ENCODE measurements at regions not wholly inside any gene's neighbourhood (a gene's known extent, or its start where the extent isn't known, plus 50 kb on each side); places are given as distances from the start of the nearest gene placed in this dataset.
"Not testable (repeated sequence)": the region's sequence is repeated elsewhere in the genome, so short reads cannot be mapped to it uniquely, and the experiment has no call there.

DNA sequence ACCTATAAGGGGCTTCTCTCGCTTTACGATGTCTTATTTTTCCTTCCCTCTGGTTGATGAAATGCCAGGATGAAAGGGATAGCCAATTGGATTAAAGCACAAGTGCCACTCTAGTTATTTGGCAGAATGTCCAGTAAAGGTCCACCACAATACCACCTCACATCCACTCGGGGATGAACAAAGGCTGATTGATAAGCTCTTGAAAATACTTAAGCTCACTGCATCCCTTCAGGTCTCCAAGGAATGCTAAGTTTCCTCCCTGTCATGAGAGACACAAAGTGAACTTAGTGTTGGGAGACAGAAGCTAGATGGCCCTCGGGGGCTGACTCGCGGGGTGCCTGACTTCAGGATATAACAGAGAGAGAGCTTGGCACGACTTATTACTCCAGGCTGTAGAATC lies 185.9 kb upstream of the ZNF644 start:
- not testable (repeated sequence) for DNase-seq (ENCODE audit: low read depth)

DNA sequence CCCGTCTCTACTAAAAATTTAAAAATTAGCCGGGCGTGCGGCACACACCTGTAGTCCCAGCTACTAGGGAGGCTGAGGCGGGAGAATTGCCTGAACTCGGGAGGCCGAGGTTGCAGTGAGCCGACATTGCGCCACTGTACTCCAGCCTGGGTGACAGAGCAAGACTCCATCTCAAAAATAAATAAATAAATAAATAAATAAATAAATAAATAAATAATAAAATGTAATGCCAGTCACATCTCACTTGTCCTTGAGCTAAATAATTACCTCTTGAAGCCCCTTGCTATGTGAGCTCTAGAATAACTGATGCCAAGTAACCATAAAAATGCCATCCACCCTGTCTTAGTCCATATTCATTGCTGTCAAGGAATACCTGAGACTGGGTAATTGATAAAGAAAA lies 182.3 kb upstream of the ZNF644 start:
- not testable (repeated sequence) for DNase-seq (ENCODE audit: low read depth)

DNA sequence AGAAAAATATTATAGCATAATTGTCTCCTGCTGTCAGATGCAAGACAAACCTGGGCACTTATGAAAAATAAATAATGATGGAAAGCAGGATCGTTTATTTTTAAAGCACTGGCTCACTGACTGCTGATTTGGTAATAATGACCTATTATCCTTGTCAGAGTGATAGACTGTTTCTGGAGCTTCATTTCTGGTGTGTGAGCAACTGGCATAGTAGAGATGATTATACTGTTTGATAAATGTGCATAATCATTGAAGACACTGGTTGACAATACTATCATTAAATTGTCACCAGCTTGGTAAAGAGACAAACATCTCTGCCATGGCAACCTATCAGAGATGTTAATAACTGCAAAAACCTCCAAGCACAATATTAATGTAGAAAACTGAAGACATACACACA lies 179.9 kb upstream of the ZNF644 start:
- no peak for DNase-seq (ENCODE audit: low read depth)

DNA sequence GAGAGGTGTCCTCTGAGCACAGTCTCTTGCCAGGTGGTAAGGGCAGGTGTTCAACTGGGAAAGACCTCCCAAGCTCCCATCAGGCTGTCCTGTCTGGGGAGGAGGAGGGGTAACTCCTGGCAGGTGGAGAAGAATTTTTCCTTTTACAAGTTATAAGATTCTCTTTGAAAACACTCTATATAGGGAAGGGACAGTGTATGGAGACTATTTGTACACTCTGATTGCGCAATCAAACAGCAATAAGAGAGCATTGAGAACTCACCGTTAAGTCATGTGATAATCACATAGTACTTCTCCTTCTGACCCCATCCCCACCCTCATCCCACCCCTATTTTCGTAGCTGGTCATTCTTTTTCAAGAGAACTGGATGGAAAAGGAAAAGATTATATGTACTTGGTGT lies 179.3 kb upstream of the ZNF644 start:
- no peak for DNase-seq (ENCODE audit: low read depth)

DNA sequence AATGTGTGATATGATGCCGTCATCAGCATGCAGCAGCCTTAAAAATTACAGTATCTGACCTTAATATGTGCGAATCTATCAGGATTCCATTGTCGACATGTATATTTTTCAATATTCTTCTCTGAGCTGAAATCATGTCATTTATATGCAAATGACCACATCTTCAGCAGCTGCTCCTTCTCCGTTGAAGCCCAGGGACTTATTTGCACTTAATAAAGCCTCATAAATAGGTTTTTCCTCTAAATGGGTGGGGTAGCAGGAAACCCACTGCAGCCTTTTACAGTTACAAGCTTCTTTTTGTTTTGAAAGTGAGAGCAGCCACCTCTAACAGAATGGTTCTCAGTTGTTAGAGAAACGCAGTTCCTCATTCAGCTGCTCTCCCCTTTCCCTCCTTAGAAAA lies 178.8 kb upstream of the ZNF644 start:
- no peak for DNase-seq (ENCODE audit: low read depth)

DNA sequence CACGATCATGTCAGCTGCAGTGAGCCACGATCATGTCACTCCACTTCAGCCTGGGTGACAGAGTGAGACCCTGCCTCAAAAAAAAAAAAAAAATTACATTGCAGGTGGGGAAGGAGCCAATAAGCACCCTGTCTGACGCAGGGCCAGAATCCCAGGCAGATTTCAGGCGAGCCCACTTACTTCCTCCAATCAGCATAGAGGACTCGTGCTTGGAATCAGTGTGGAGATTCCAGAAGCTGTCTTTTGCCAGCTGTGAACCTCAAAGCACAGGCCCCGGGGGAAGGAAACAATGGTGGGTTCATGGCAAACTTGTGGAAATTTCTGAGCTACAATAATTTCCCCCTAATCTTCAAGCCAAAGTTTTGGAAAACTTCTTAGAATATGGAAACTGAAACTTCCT lies 178.2 kb upstream of the ZNF644 start:
- no peak for DNase-seq (ENCODE audit: low read depth)

DNA sequence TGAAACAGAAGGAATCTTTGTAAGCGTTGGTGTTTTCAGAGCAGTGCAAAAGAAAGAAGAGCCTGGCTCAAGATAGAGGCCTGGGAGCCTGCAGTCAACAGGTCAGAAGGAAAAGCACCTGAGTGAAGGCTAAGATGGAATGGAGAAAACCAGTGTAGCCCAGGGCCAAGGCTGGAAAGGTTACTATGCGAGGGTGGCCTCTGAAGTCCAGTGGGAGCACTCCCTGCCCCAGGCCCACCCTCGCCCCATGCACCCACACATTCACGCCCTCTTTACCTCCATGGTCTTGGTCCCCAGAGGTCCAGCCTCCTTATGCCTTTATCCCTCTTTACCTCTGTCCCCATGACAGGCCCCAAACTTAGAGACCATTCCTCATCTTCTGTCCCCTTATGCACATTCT lies 169.2 kb upstream of the ZNF644 start:
- DNase-seq (ENCODE audit: low read depth), result no peak

DNA sequence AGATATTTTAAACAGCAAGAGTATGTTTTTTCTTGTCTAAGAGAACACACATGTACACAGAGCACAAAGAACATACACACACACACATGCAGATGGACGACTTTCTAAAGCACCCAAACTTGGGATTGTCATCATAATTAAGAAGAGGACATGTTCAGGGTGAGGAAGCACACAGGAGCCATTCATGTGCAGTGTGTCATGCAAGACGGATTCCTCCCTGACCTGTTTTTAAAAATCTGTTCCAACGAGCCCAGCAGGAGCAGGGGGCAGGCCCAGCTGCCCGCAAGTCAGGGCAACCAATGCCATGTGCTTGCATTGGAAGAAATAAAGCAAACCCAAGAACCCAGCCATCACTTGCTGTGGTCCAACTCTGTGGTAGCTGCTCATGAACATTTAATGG lies 167.3 kb upstream of the ZNF644 start:
- DNase-seq (ENCODE audit: low read depth), result no peak

DNA sequence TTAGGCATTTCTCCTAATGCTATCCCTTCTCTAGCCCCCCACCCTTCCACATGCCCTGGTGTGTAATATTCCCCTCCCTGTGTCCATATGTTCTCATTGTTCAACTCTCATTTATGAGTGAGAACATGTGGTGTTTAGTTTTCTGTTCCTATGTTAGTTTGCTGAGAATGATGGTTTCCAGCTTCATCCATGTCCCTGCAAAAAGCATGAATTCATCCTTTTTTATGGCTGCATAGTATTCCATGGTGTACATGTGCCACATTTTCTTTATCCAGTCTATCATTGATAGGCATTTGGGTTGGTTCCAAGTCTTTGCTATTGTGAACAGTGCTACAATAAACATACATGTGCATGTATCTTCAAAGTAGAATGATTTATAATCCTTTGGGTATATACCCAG lies 161.0 kb upstream of the ZNF644 start:
- not testable (repeated sequence) for DNase-seq (ENCODE audit: low read depth)

DNA sequence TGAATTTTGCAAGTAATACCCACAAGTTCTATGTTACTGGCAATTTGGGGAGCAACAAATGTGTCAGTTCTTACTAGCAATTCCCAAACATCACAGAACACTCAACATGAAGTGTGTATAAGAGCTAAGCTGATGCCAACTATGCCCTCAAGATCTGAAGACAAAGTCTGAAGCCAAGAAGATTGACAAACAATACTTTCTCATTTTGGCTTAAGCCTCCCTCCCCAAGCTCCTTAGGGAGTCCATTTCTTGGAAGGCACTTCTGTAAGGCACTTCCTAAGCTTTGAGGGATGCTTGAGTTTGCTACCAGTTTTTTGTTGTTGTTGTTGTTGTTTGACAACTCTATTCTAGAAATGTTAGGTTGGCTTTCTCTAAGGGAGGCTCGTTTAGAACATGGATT lies 154.4 kb upstream of the ZNF644 start:
- no peak for DNase-seq (ENCODE audit: low read depth)

DNA sequence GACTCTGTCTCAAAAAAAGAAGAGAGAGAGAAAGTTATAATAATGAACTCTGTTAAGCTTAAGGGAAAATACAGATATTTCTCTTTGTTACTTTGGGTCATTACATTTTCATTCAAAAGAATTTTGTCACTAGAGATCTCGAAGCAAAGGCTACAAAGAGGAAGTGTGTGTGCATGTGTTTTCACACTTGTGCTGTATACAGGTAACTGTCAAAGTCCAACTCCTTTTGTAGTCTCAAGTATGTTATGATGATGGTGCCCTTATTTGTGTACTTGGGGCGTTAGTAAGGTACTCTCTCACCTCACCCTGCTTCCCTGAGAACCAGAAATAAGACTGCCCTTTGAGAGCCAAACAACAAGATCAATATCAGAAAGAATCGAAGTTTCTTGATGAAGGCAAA lies 152.9 kb upstream of the ZNF644 start:
- no peak for DNase-seq (ENCODE audit: low read depth)

DNA sequence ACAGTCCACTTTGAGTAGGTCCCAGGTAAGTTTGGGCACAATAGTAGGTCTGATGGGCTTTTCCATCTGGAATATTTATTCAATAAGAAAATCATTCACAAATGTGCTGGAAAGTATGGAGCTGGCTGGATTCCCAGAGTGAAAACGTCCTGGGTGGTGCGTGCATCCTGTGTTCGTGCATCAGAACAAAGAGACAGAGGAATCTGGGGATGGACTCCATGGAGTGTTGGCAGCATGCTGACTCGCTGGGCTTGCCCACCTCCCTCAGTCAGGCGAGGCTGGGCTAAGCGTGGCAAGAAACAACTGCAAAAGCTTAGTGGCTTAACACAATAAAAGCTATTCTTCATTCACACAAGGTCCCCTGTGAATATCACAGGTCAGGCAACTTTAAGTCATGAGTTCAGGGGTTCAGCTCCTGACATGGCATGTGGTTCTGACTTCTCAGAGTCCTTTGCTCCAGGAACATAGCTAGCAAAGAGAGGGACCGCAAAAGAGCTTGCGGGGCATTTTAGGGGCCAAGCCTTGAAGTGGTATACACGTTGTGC lies 151.6 kb upstream of the ZNF644 start:
- DNase-seq (ENCODE audit: low read depth), result no peak

DNA sequence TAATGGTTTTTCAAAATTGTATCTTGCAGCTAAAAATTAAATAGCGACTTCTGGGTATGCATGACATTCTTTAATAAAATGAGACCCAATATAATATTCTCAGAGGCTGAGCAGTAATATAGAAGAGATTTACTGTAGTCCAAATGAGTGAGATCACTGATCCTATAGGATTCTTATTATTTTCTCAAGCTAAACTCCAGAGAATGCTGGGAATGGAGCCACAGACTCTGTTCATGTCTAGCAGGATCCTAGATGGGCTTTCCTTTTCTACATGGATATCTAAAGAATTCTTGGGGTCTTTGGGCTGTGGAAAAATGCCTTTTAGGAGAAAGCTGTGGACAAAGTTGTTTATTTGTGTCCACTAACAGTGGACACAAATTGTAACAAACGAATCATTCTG lies 150.7 kb upstream of the ZNF644 start:
- no peak for DNase-seq (ENCODE audit: low read depth)

DNA sequence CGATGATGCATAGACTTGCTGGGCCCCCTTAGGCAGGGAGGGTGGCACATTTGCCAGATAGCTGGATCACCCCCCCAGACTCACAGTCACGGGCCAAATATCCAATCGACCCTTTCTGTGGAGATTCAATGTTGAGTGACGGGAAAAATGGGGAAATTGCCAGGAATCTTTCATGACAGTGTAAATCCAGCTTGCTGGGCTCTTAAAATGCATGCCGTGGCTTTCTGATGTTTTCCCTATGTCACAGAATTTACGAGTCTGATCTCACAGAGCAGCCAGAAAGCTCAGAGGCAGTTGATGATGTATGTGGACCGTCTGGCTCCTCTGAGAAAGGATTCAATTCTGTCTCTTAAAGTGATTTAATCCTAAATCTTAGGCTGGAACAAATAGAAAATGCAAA lies 150.1 kb upstream of the ZNF644 start:
- no peak for DNase-seq (ENCODE audit: low read depth)

DNA sequence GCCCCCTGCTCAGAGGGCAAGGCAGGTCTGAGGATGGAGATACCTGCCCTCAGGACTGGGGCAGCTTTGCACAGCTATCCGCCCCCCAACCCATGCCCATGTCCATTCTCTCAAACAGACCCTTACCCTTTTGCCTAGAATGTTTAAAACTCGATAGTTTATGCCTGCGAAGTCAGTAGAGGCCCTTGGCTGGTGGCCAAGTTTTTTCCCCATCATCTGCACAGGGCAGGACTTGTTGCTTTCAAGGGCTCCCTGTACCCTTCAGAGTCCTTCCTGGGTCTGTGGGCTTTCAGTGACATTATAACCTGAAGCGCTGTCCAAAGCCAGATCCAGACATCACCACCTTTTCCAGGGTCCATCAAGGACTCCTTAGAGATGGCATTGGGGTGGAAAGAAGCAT lies 148.7 kb upstream of the ZNF644 start:
- no peak for DNase-seq (ENCODE audit: low read depth)

DNA sequence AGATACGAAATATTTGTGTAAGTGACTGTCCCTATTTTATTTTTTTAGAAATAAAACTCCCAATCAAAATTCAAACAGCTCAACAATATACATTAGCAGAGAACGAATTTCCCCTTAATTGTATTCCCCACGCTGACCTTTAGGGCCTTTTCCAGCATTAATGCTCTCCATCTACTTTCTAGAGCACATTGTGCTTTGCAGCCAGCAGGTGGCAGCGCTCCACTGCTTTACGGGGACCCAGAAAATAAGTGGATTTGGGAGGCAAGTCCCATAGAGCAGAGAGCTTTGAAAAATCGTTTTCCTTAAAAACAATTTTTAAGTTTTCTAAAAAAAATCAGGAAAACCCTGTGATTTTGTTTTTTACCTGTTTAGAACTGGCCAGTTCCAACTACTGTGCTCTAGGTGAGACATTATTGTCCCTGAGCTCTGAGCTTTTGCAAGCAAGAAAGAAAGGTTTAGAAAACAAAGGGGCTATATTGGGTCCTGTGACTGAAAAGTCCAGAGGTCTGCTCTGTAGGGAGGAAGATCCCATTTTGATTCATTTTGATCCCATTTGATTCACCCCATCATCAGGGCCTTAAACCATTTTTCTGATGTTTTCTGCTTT lies 144.4 kb upstream of the ZNF644 start:
- peak; percentile 33 for DNase-seq (ENCODE audit: low read depth)

DNA sequence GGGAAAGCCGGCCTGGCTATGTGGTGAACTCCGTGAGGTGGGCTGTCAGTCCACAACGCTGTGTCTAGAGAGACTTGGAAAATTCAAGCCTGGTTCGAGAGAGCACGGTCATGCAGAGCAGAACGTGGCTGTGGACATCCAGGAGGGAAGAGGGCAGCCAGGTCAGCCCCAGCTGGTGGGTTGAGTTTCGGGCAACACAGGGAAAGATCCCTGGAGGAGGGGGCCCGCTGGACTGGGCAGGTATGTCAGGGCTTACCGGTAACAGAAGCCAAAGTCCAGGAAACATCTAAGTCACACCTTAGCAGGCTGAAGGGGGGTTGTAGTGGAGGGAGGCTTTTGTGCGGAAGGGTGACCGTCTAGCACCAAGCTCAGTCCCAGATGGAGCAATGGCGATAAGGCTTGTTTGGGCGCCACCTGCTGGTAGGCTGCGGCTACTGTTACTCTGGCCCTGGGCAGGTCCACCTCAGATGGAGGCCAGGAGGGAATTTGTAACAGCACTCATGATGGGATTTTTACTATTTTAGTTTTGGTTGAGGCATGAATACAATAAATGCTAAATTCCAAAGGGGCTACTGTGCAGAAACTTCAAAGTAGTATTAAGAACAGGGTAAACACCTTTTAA lies 143.3 kb upstream of the ZNF644 start:
- peak; percentile 23 for DNase-seq (ENCODE audit: low read depth)

DNA sequence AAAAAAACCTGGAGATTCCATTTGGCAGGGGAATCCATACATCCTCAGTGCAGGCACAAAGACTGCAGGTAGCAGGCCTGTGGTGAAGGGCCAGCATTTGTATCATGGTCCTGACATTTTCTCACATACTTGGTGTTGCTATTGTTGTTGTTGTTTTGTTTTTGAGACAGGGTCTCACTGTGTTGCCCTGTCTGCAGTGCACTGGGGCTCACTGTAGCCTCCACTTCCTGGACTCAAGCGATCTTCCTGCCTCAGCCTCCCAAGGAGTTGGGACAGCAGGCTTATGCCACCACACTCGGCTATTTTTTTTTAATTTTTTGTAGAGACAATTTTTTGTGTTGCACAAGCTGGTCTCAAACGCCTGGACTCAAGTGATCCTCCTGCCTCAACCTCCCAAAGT lies 140.8 kb upstream of the ZNF644 start:
- DNase-seq (ENCODE audit: low read depth), result no peak

DNA sequence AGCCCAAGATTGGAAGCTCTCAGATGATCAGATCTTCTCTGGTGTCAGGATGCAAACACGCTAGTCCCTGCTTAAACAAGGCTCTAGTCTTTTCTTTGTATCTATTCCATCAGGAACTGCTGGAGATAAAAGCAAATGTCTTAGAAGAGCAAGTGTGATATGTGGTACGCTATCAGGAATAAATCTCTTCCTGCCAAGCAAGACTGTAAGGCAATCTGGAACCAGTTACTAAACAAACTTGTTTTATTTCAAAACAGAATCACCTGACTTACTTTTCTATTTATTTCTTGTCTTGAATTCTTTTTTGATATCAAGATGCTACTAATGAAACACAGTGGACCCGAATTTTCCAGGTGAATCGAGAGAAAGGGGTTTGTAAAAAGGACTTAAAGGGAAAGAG lies 139.9 kb upstream of the ZNF644 start:
- no peak for DNase-seq (ENCODE audit: low read depth)

DNA sequence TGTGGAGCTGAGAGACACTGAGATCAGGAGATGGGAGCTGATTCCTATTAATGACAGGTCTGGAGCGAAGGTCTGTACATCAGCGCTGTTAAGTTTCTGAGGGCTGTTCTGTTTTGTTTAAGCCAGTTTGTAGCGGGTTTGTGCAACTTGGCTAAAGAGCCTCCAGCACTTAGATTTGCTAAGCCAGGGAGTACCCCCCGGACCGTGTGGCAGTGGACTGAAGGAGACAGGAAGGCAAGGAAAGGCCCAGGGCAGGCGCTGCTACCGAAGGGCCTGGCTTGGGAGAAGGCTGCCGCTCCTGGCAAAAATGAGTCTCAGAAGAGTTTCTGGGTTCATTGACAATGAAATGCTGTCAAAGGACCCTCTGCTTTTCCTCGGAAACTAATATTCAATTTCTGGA lies 139.3 kb upstream of the ZNF644 start:
- no peak for DNase-seq (ENCODE audit: low read depth)

DNA sequence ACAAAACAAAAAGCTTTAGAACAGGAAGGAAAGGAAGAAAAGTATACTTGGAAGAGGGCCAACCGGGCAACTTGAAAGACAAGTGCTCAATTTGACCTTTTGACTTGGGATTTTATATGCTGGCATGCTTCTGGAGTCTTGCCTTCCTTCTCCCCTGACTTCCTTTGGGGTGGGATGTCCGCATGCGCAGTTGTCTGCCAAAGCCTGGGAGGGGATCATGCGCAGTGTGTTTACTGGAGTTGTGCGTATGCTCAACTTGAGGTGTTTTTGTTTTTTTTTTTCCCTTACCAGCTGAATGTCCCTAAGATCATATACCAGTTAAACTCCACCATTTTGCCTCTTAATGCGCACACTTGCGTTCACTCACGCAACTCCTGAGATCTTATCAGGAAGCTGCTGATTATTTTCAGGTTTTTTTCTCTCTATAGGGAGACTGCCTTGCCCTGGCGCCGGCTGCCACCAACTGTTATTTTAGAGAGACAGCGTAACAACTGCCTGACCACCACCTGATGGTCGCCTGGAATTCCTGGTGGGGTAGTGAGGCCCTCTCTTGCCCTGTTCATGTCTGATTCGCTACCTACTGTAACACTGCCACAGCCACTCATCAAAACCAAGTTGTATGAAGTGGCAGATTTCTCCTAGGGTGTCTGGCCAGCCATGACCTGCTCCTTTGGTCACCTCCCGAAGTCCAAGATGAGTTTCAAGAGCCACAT lies 138.7 kb upstream of the ZNF644 start:
- DNase-seq (ENCODE audit: low read depth), result no peak

DNA sequence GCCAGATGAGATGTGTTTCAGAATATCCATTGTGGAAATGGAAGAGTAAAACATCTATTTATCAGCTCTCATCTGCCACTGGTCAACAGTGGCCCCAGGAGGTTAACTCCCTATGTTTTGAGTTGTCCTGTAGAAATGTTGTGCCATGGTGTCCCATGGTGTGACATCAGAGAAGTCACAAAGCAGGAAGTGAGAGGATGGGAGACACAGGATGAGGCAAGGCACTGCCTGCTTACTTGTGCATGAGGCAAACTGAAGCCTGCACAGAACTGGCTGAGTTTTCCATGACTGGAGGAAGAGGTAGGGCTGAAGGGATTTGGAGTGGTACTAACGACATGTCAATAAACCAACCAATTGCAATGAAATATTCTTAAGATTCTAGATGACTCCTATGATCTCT lies 131.5 kb upstream of the ZNF644 start:
- no peak for DNase-seq (ENCODE audit: low read depth)

DNA sequence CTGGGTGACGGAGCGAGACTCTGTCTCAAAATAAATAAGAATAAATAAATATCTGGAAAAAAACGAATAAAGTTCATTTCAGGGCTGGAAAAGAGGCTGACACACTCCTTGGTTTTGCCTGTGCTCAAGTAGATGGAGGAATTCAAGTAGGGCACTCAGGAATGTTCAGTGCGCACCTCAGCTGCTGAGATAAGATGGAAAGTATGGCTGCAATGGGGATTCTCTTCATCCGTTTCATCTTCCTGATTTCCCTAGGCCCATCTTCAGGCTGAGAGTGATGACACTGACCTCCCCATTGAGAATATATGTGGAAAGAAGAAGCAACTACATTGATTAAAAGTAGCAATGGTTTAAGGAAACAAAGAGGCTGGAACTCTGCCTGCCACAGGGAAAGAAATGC lies 130.5 kb upstream of the ZNF644 start:
- no peak for DNase-seq (ENCODE audit: low read depth)

DNA sequence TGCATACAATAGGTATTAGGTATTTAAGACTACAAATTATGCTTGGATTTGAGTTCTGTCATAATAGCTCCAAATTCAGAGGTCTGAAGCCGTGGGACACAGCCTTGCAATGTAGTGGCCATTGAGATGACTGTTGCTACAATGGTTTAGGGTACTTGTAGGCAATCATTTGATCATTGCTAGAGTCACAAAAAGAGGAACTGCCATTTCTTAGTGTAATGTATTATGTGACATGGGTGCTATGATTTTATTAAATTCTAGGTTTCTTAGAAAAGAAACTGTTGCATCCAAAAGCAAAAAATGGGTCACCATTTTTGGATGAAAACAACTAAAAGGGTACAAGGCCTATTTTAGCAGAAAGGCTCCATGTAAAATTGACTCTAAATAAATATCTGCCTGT lies 129.9 kb upstream of the ZNF644 start:
- DNase-seq (ENCODE audit: low read depth), result no peak

Measured in amniotic epithelial cell (primary cell).